Esophagus squamous epithelium (tissue), 4 donors: ENCODE measurements at regions not wholly inside any gene's neighbourhood (a gene's known extent, or its start where the extent isn't known, plus 50 kb on each side); places are given as distances from the start of the nearest gene placed in this dataset.

Experiments used
- POLR2A ChIP-seq, 4 donors: fragments of 450-650 bp; IDR thresholded peaks; one replicate each; pipeline ENCODE4 v1.6.1; 2017; ENCODE audit warnings: antibody characterized with exemption in 4 of 4, mild to moderate bottlenecking in 4 of 4, moderate library complexity in 3 of 4
- TF ChIP-seq, protein P1 (sequence below), 6 experiments: fragments of 450-650 bp in 4 of 6; fragments of 200-600 bp in 2 of 6; sonication (generic) in 2 of 6; IDR thresholded peaks; one replicate each; pipeline ENCODE4 v1.5.1; 2016 to 2019; ENCODE audit warnings: antibody characterized with exemption in 6 of 6, mild to moderate bottlenecking in 4 of 6, moderate library complexity in 4 of 6

DNA sequence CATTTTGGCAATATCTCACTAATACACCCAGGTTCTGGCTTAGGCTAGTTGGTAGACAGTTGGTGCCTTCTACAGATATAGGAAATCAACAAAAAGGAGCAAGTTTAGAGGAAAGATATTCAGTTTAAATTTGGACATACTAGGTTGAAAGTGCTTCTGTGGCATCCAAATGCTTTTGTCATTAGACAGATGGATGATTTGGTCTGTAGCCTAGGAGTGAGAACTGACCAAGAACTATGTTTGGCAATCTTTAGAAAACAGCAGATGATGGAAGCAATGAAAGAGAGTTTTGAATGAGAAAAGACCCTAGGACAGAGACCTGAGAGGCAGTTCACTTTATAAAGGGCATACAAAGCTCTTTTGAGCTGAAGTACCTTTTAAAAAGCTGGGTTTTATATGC lies 201.3 kb upstream of the FSHR start:
- TF ChIP-seq, protein P1, sequence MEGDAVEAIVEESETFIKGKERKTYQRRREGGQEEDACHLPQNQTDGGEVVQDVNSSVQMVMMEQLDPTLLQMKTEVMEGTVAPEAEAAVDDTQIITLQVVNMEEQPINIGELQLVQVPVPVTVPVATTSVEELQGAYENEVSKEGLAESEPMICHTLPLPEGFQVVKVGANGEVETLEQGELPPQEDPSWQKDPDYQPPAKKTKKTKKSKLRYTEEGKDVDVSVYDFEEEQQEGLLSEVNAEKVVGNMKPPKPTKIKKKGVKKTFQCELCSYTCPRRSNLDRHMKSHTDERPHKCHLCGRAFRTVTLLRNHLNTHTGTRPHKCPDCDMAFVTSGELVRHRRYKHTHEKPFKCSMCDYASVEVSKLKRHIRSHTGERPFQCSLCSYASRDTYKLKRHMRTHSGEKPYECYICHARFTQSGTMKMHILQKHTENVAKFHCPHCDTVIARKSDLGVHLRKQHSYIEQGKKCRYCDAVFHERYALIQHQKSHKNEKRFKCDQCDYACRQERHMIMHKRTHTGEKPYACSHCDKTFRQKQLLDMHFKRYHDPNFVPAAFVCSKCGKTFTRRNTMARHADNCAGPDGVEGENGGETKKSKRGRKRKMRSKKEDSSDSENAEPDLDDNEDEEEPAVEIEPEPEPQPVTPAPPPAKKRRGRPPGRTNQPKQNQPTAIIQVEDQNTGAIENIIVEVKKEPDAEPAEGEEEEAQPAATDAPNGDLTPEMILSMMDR (IDR thresholded peaks at IDR 0.05), result no peak
- TF ChIP-seq POLR2A (IDR thresholded peaks at IDR 0.05), result no peak
